ENCODE measurements at regions not wholly inside any gene's neighbourhood (a gene's known extent, or its start where the extent isn't known, plus 50 kb on each side); places are given as distances from the start of the nearest gene placed in this dataset.

GRCh38 chr14:80446356-80446755 is 235.1 kb upstream of the DIO2 start:
- H3K27ac ChIP-seq = no peak overlapping the region
- no peak overlapping the region for H3K4me3 ChIP-seq
- TF ChIP-seq, protein P1, sequence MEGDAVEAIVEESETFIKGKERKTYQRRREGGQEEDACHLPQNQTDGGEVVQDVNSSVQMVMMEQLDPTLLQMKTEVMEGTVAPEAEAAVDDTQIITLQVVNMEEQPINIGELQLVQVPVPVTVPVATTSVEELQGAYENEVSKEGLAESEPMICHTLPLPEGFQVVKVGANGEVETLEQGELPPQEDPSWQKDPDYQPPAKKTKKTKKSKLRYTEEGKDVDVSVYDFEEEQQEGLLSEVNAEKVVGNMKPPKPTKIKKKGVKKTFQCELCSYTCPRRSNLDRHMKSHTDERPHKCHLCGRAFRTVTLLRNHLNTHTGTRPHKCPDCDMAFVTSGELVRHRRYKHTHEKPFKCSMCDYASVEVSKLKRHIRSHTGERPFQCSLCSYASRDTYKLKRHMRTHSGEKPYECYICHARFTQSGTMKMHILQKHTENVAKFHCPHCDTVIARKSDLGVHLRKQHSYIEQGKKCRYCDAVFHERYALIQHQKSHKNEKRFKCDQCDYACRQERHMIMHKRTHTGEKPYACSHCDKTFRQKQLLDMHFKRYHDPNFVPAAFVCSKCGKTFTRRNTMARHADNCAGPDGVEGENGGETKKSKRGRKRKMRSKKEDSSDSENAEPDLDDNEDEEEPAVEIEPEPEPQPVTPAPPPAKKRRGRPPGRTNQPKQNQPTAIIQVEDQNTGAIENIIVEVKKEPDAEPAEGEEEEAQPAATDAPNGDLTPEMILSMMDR (IDR thresholded peaks at IDR 0.05) = no peak
- DNase-seq (ENCODE audit: low spot score) (no peak), ATAC-seq (ENCODE audit: insufficient number of reproducible peaks, low FRiP score, low read depth) (no peak)
- no peaks in the 10 kb centered on the region for H3K4me1 ChIP-seq (ENCODE audit: control insufficient read depth in 1 of 2, low read depth in 2 of 2)
- H3K9me3 ChIP-seq = no peaks in the 10 kb centered on the region
- no peaks in the 10 kb centered on the region for H3K36me3 ChIP-seq
- no peaks in the 10 kb centered on the region for H3K27me3 ChIP-seq (replicated peaks; ENCODE audit: insufficient read depth)

DNA sequence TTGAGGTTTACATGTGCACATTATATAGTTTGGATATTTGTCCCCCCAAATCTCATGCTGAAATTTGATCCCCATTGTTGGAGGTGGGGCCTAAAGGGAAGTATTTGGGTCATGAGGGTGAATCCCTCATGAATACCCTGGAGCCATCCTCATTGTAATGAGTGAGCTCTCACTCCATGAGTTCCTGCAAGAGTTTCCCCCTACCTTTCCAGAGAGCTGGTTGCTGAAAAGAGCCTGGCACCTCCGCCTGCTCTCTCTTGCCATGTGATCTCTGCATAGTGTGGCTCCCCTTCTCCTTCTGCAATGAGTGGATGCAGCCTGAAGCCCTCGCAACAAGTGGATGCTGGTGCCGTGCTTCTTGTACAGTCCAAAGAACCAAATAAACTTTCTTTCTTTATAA is 234.3 kb upstream of the DIO2 start:
- Histone ChIP-seq H3K4me3 (no peak overlapping the region), H3K27me3 (replicated peaks; ENCODE audit: insufficient read depth) (no peaks in the 10 kb centered on the region), H3K9me3 (no peaks in the 10 kb centered on the region), H3K4me1 (ENCODE audit: control insufficient read depth in 1 of 2, low read depth in 2 of 2) (no peaks in the 10 kb centered on the region), H3K27ac (no peak overlapping the region), H3K36me3 (no peaks in the 10 kb centered on the region)
- DNase-seq (ENCODE audit: low spot score) = no peak
- TF ChIP-seq, protein P1 (IDR thresholded peaks at IDR 0.05) = no peak
- ATAC-seq (ENCODE audit: insufficient number of reproducible peaks, low FRiP score, low read depth) = no peak

- Histone ChIP-seq H3K4me3 (no peak overlapping the region), H3K4me1 (ENCODE audit: control insufficient read depth in 1 of 2, low read depth in 2 of 2) (no peaks in the 10 kb centered on the region), H3K27me3 (replicated peaks; ENCODE audit: insufficient read depth) (no peaks in the 10 kb centered on the region), H3K27ac (no peak overlapping the region), H3K36me3 (no peaks in the 10 kb centered on the region), H3K9me3 (no peaks in the 10 kb centered on the region)
- ATAC-seq (ENCODE audit: insufficient number of reproducible peaks, low FRiP score, low read depth) = no peak
- TF ChIP-seq, protein P1 (IDR thresholded peaks at IDR 0.05) = no peak
- no peak for DNase-seq (ENCODE audit: low spot score)
Observed at GRCh38 chr14:80434574-80435321, 223.4 kb upstream of the DIO2 start.

DNA sequence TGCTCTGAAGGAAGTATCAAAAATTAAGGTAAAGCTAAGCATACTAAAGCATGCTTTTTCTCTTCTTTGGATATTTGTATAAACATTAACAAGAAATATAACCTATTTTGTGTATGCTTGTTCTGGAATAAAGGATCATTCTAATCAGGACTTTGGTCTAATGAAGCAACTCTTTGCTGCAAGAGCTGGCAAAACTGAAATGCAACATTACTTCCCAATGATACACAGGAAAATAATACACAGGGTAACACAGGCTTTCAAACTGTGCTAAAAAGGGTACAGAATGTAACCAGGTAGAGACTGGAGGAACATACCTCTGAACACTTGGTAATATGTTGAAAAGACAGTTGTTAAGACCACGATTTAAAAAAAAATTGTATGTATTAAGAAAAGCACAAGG is 222.5 kb upstream of the DIO2 start:
- no peak overlapping the region for H3K4me3 ChIP-seq
- DNase-seq (ENCODE audit: low spot score) (no peak), ATAC-seq (ENCODE audit: insufficient number of reproducible peaks, low FRiP score, low read depth) (no peak)
- H3K9me3 ChIP-seq = no peaks in the 10 kb centered on the region
- TF ChIP-seq, protein P1 (IDR thresholded peaks at IDR 0.05) = no peak
- no peaks in the 10 kb centered on the region for H3K4me1 ChIP-seq (ENCODE audit: control insufficient read depth in 1 of 2, low read depth in 2 of 2)
- H3K27me3 ChIP-seq (replicated peaks; ENCODE audit: insufficient read depth) = no peaks in the 10 kb centered on the region
- no peak overlapping the region for H3K27ac ChIP-seq
- H3K36me3 ChIP-seq = no peaks in the 10 kb centered on the region

- no peaks in the 10 kb centered on the region for H3K4me1 ChIP-seq (ENCODE audit: control insufficient read depth in 1 of 2, low read depth in 2 of 2)
- TF ChIP-seq, protein P1 (IDR thresholded peaks at IDR 0.05) = no peak
- H3K27ac ChIP-seq = no peak overlapping the region
Observed at GRCh38 chr14:80428671-80429070, 217.4 kb upstream of the DIO2 start.

More at GRCh38 chr14:80428671-80429070, 217.4 kb upstream of the DIO2 start:
- DNase-seq (ENCODE audit: low spot score) (no peak), ATAC-seq (ENCODE audit: insufficient number of reproducible peaks, low FRiP score, low read depth) (no peak)
- no peaks in the 10 kb centered on the region for H3K27me3 ChIP-seq (replicated peaks; ENCODE audit: insufficient read depth)
- H3K36me3 ChIP-seq = no peaks in the 10 kb centered on the region
- no peak overlapping the region for H3K4me3 ChIP-seq
- H3K9me3 ChIP-seq = no peaks in the 10 kb centered on the region

Data from thoracic aorta (tissue), 2 donors.